Heart right ventricle (tissue), 16 donors: ENCODE measurements at regions not wholly inside any gene's neighbourhood (a gene's known extent, or its start where the extent isn't known, plus 50 kb on each side); places are given as distances from the start of the nearest gene placed in this dataset.

ENCODE experiments used
- ATAC-seq, 8 donors: fragments of 200-7000 bp; cut with Tn5 transposase; one replicate each; pipeline ENCODE4 v1.9.1; 2020; ENCODE audit warnings: mild to moderate bottlenecking in 8 of 8, moderate library complexity in 8 of 8, moderate number of reproducible peaks in 1 of 8
- DNase-seq, 2 donors: peaks; one replicate each; pipeline ENCODE4 v3.0.0-alpha.2; 2020
- H3K27ac ChIP-seq, 10 donors: fragments of 200-600 bp; sonication (generic) in 2 of 10; one replicate each; pipeline versions ENCODE4 v1.5.0 to v1.8.0; 2020 to 2022; ENCODE audit warnings: mild to moderate bottlenecking in 3 of 10
- H3K27me3 ChIP-seq, 7 donors: fragments of 200-600 bp; one replicate each; pipeline ENCODE4 v1.8.0; 2021 to 2022; ENCODE audit warnings: mild to moderate bottlenecking in 2 of 7
- H3K36me3 ChIP-seq, 9 donors: fragments of 200-600 bp; sonication (generic) in 1 of 9; one replicate each; pipeline versions ENCODE4 v1.5.0 to v1.8.0; 2020 to 2022; ENCODE audit warnings: mild to moderate bottlenecking in 2 of 9
- H3K4me1 ChIP-seq, 9 donors: fragments of 200-600 bp; sonication (generic) in 1 of 9; one replicate each; pipeline versions ENCODE4 v1.5.0 to v1.8.0; 2020 to 2022; ENCODE audit warnings: mild to moderate bottlenecking in 4 of 9
- H3K4me3 ChIP-seq, 10 donors: fragments of 200-600 bp; sonication (generic) in 2 of 10; one replicate each; pipeline versions ENCODE4 v1.5.0 to v1.8.0; 2020 to 2022; ENCODE audit warnings: mild to moderate bottlenecking in 7 of 10, moderate library complexity in 2 of 10
- H3K9me3 ChIP-seq, 11 donors: fragments of 200-600 bp in 10 of 11; sonication (generic) in 2 of 11; one replicate each; pipeline versions ENCODE4 v1.5.0 to v1.8.0; 2013 to 2022; ENCODE audit warnings: mild to moderate bottlenecking in 2 of 11, control low read depth in 1 of 11, moderate library complexity in 1 of 11
- WGBS, 2 donors: extraction: QIAGEN DNeasy Blood & Tissue Kit; methylation state at CpG; one replicate each; pipeline ENCODE4 v1.1.7; 2013; ENCODE audit warnings: inconsistent platforms in 1 of 2; 5-methylcytosine and 5-hydroxymethylcytosine counted together
- intact Hi-C, 10 donors: fragments of 100-400 bp; cut with DNase I; formaldehyde crosslinking; loops; one replicate each; pipeline versions ENCODE4 v1.11.1 to v1.14.2; 2022
- TF ChIP-seq, protein P1 (sequence below), 9 donors: fragments of 200-600 bp; sonication (generic) in 2 of 9; IDR thresholded peaks; one replicate each; pipeline versions ENCODE4 v1.5.0 to v1.8.0; 2021 to 2022; ENCODE audit warnings: antibody characterized with exemption in 9 of 9, mild to moderate bottlenecking in 5 of 9, moderate library complexity in 1 of 9
- donor health status: Arrhythmogenic right ventricular cardiomyopathy.
- donor health status: ischemic (EF 13 %, LVEDD 7.1; RV severe dilation, severe dysfunction).
- donor health status: healthy with polysubstance abuse.
- donor health status: DM: no; HTN: yes; CAD: no.
- donor health status: DM: no; HTN: no; CAD: no.
- donor health status: ischemic (EF 25% LVEDD 6.9; RV normal size, moderate dysfunction).
- donor health status: ischemic (EF 25% LVEDD 5.7; RV mildly dilated, moderate dysfunction).
- donor health status: healthy.
- donor health status: DM: yes; HTN: yes; CAD: no.
- donor health status: Ischemic cardiomyopathy.
- donor health status: ischemic (EF 35%, LVEDD 5.7; RV mildly dilated, moderate dysfunction).
- donor health status: nonischemic (EF 11% LVEDD 7.7; RV severe dilation, severe dysfunction).
- donor health status: DM: yes; HTN: yes; CAD: no.
- donor health status: PGD.
- donor health status: ischemic (EF 29% LVEDD 5.4; RV normal size, mild dysfunction).
- donor health status: nonischemic (EF 23%, LVEDD 6.1; RV moderate dilation, normal function).

DNA sequence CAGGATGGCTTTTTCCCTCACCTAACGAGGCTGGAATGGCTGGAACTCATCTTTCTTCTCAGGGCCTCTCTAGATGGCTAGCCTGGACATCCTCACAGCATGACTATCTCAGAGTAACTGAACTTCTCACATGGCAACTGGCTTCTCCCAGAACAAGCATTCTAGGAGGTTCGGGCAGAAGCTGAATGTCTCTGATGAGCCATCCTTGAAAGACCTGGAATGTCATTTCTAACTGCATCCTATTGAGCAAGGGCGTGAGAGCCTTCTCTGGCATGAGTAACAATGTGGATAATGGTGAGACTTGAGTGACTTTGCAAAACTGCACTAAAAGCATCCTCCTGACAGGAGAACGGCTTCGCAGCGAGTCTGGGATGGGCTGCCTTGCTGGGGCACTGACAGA lies 487.7 kb downstream of the MAT2B start:
- H3K4me1 ChIP-seq = no peaks in the 10 kb centered on the region
- 72 to 73% methylated on average over 6 of the region's 6 CpGs for whole genome bisulfite sequencing, 2 donors
- no peak overlapping the region for H3K27ac ChIP-seq
- no peaks in the 10 kb centered on the region for H3K9me3 ChIP-seq
- no peak overlapping the region for H3K4me3 ChIP-seq
- intact Hi-C loops = no loop called here
- DNase-seq (no peak), ATAC-seq (no peak)
- H3K36me3 ChIP-seq = no peaks in the 10 kb centered on the region
- H3K27me3 ChIP-seq = no peaks in the 10 kb centered on the region
- TF ChIP-seq, protein P1, sequence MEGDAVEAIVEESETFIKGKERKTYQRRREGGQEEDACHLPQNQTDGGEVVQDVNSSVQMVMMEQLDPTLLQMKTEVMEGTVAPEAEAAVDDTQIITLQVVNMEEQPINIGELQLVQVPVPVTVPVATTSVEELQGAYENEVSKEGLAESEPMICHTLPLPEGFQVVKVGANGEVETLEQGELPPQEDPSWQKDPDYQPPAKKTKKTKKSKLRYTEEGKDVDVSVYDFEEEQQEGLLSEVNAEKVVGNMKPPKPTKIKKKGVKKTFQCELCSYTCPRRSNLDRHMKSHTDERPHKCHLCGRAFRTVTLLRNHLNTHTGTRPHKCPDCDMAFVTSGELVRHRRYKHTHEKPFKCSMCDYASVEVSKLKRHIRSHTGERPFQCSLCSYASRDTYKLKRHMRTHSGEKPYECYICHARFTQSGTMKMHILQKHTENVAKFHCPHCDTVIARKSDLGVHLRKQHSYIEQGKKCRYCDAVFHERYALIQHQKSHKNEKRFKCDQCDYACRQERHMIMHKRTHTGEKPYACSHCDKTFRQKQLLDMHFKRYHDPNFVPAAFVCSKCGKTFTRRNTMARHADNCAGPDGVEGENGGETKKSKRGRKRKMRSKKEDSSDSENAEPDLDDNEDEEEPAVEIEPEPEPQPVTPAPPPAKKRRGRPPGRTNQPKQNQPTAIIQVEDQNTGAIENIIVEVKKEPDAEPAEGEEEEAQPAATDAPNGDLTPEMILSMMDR (IDR thresholded peaks at IDR 0.05) = no peak

DNA sequence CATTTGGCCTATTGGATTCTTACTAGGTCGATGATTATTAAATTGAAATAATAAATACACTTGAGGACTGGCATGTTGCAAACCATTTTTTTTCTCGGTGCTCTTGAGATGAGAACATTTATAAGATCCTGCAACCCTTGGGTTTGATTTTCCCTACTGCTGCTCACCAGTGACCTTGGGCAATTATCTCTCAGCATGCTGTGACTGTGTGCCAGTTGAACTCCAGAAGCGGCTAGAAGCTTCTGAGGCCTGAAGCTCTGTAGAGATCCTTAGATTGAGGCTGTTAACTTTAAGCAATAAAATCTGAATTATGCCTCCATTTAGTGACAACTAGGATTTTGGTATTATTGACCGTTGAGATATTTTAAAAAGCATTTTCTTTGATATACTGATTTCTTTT lies 489.8 kb downstream of the MAT2B start:
- Histone ChIP-seq H3K27me3 (no peaks in the 10 kb centered on the region), H3K4me1 (no peaks in the 10 kb centered on the region), H3K9me3 (no peaks in the 10 kb centered on the region), H3K27ac (no peak overlapping the region), H3K4me3 (no peak overlapping the region), H3K36me3 (no peaks in the 10 kb centered on the region)
- intact Hi-C loops = no loop called here
- DNase-seq (no peak), ATAC-seq (no peak)
- WGBS, 2 donors = 77 to 84% methylated on average over 4 of the region's 4 CpGs
- TF ChIP-seq, protein P1 (IDR thresholded peaks at IDR 0.05) = no peak

GRCh38 chr5:163997965-163998364 lies 492.5 kb downstream of the MAT2B start:
- intact Hi-C loops = no loop called here
- H3K9me3 ChIP-seq = no peaks in the 10 kb centered on the region
- ATAC-seq (no peak), DNase-seq (no peak)
- H3K4me1 ChIP-seq = no peaks in the 10 kb centered on the region
- H3K27ac ChIP-seq = no peak overlapping the region
- no peaks in the 10 kb centered on the region for H3K36me3 ChIP-seq
- H3K4me3 ChIP-seq = no peak overlapping the region
- no peaks in the 10 kb centered on the region for H3K27me3 ChIP-seq
- TF ChIP-seq, protein P1 (IDR thresholded peaks at IDR 0.05) = no peak

GRCh38 chr5:164000241-164000640 lies 494.8 kb downstream of the MAT2B start:
- DNase-seq (no peak), ATAC-seq (no peak)
- no peaks in the 10 kb centered on the region for H3K27me3 ChIP-seq
- intact Hi-C loops = no loop called here
- WGBS, 2 donors = 82 to 95% methylated on average over 3 of the region's 3 CpGs
- no peak overlapping the region for H3K27ac ChIP-seq
- no peaks in the 10 kb centered on the region for H3K36me3 ChIP-seq
- H3K9me3 ChIP-seq = no peaks in the 10 kb centered on the region
- H3K4me1 ChIP-seq = no peaks in the 10 kb centered on the region
- H3K4me3 ChIP-seq = no peak overlapping the region
- TF ChIP-seq, protein P1 (IDR thresholded peaks at IDR 0.05) = no peak

GRCh38 chr5:164000819-164001218 lies 495.4 kb downstream of the MAT2B start:
- H3K36me3 ChIP-seq = no peaks in the 10 kb centered on the region
- no peak for ATAC-seq
- H3K4me3 ChIP-seq = no peak overlapping the region
- H3K9me3 ChIP-seq = no peaks in the 10 kb centered on the region
- no peaks in the 10 kb centered on the region for H3K4me1 ChIP-seq
- no peak for DNase-seq
- WGBS, 2 donors = 70 to 78% methylated on average over 3 of the region's 3 CpGs
- intact Hi-C loops = no loop called here
- TF ChIP-seq, protein P1 (IDR thresholded peaks at IDR 0.05) = no peak
- no peaks in the 10 kb centered on the region for H3K27me3 ChIP-seq
- H3K27ac ChIP-seq = no peak overlapping the region
